CD4-positive, alpha-beta T cell treated with Interleukin-2 at 100 ng/mL for 4 hours (primary cell): ENCODE measurements at regions not wholly inside any gene's neighbourhood (a gene's known extent, or its start where the extent isn't known, plus 50 kb on each side); places are given as distances from the start of the nearest gene placed in this dataset.
"Not testable (repeated sequence)": the region's sequence is repeated elsewhere in the genome, so short reads cannot be mapped to it uniquely, and the experiment has no call there.

Source experiments
- DNase-seq: peaks from one replicate; pipeline ENCODE4 v3.0.0-alpha.2; 2020; ENCODE audit warnings: low spot score

DNA sequence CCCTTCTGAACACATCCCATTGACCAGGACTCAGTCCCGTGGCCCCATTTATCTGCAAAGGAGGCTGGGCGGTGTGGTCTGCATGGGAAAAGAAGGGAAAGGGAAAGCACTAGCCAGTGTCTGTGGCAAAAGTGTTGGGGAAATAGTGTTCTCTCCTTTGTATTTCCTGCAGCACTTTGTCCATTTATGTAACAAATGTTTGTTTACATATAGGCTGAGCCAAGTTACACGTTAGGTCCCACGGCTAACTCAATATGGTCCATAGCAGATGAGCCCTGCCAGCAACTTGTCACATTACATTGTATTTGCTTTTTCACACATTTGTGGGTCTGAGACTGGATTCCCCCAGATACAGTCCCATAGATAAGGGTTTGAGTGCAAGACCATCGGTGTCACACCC is 260.5 kb downstream of the MSX2 start:
- DNase-seq, result no peak

DNA sequence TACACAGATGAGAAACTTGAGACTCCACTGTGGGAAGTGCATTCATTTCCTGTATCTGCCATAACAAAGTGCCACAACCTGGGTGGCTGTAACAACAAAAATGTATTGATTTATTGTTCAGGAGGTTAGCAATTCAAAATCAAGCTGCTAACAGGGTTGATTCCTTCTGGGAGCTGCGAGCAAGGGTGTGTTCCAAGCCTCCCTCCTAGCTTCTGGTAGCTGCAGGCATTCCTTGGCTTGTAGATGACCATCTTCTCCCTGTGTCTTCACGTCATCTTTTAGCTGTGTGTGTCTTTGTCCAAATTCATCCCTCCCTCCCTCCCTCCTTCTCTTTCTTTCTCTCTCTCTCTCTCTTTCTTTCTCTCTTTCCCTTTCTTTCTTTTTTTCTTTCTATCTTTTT is 258.1 kb downstream of the MSX2 start:
- DNase-seq, result no peak

DNA sequence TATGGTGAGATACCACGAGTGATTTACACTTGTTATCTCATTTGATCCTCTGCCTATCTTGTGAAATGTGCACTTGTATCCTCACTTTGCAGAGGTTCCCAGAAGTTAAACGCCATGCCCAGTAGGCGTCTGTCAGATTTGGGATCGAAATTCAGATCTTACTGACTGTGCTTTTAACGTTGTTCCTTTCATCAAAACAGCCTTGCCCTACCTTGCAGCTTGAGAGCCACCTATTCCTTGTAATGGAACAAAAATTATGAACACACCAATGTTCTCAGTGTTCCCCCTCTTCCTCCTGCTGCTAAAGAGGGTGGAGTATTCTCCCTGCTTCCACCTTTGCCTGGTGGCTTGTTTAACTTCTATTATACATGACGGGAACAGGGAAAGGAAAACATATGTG is 257.0 kb downstream of the MSX2 start:
- DNase-seq, result no peak

DNA sequence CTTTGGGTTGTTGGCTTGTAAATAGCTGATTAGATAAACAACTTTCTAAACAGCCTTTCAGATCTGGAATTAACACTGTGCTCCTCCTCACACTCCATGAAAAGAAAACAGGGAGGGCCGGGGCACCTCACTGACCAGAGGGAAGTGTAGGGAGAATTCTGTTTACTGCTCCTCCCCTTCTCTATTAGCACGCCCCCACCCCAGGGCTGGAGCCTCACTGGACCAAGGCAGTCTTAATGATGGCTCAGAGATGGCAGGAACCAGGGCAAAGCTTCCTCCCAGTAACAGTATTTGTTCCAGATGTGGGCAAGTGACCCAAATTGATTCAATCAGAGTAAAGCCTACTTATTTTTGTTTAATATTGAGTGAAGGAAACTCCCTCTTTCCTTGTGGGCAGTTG is 256.6 kb downstream of the MSX2 start:
- no peak for DNase-seq

DNA sequence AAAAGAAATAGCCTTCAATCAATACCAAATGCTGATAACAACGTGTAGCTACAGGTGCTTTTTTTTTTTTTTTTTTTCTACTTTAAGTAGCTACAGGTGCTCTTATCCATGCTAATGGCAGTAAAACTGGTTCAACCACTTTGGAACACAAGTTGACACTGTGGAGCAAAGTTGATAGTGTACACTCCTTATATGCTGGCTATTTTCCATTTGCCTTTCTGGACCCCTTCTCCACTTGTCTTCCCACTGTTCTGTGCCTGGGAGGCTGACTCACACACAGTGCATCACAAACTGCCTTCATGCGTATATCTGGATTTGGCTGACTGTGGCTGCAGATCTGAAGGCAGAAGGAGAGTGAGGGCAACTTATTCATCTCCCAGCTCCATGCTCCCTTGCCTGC is 247.9 kb downstream of the MSX2 start:
- DNase-seq, result no peak

DNA sequence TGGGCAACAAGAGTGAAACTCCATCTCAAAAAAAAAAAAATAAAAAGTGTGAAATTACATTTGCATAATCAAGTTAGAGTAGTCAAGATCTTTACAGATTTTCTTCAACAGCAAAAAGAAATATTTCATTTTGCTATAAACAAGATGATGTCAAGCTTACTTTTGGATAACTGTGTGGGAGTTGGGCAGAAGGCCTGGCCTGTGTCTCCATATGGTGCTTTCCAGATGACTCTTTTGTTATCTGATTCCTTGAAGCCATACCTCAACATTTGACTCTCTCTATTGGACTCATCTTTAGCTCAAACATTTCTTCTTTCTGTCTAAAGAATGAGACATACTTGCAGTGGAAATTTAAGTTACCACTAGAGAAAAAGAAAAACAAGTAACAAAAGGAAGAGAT is 246.8 kb downstream of the MSX2 start:
- DNase-seq, result no peak

DNA sequence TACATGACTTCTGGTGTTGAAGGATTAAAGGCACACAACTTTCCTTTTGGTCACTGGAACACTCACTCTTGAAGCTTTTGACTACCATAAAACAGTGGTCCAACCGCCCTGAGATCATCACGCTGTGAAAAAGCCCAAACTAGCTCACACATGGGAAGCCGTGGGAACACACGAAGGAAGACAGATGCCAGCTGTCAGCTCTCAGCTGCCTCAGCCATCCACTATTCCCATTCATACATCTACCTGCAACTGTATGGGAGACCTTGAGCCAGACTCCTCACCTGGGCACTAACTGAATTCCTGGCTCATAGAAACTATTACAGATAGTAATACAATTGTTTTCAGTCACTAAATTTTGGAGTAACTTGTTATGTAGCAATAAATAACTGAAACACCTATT is 246.1 kb downstream of the MSX2 start:
- DNase-seq, result no peak

DNA sequence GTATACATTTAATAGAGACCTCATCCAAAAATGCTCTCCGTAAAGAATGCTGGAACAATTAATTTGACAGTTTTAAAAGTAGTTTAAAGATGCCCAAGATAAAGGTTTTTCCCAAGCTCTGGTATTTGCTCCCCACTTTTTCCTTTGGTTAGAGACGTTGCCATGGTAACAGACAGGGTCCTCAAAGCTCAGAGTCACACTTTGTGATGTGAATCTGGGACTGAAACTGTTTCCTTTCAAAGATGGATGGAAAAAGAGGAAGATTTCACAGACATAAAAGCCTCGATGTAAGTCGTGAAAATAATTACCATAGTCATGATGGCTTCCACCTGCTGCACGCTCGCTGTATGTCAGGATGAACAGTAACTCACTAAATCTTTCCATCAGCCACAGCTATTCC is 229.5 kb downstream of the MSX2 start:
- DNase-seq, result no peak

DNA sequence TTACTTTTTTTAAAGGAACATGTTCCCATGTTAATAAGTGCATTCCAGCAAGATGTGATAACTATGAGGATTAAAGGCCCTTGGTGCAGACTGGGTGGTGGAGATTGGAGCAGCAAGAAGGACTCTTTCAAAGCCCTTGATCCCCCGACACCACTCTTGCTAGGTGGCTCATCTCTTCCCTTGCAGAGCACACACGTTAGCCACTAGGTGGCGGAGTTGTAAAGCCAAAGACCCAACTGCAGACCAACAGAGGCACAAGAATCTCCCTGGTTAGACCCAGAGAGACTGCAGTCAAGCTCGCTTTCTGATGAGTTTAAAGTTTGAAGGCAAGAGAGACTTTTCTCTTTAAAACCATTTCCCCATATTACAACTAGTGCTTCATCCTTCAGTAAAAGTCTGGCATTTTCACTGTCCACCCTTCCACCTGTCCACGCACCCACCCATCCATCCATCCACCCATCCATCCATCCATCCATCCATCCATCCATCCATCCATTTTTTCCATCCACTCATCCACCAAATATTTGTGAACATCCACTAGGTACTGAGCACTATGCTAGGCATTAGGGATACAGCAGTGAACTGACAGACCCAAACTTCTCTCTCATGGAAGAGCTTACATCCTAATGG is 226.9 kb downstream of the MSX2 start:
- DNase-seq, result peak; percentile 48

DNA sequence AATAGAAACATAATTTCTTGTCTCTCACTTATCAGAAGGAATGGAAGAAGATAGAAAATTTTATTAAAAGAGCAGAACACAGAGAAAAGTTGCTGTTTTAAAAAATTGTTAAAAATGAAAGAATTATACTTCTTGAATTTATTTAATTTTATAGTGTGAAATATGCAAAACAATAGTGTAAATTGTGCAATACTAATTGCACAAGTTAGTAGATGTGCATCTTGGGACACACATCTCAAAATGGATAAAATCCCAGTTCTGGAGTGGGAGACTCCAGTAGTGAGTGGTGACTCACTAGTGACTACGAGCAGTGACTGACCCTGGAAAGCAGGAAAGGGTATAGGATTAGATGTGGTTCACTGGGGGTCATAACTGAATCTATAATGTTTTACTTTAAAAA is 223.2 kb downstream of the MSX2 start:
- no peak for DNase-seq

DNA sequence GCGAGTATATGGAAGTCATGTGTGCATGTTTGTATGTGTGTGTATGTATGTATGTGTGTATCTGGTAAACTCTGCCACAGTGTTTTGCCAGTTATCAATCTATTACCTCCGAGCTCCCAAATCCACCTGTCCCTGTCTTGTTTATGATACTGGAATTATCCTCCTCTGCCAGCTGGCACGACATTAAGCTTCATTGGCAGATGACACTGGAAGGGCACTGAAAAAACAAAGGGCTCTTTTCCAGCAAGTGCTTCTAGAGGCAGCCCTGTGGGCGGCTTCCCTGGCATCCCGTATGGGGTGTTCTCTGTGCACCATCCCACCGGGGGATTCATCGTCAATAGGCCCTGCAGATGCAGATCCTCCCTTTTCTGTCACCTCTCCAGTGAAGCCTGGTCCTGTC is 221.5 kb downstream of the MSX2 start:
- DNase-seq, result no peak

DNA sequence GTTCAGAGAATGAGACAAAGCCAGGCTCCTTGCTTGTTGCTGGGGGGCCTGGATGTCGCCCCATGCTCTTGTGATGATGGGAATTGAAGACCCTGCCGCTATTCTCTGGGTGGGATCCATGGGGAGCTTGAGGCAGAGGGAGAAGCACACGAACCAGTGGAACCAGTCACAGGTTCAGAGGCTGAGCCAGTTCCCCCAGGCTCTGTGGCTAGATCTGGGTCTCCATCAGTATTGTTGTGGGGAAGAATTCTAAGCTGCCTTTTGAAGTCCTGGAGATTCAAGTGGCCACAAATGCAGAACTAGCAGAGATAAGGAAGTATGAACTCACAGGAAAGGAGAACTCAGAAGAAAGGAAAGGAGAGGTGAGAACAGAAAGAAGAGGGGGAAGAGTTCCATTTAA is 219.4 kb downstream of the MSX2 start:
- DNase-seq, result no peak

DNA sequence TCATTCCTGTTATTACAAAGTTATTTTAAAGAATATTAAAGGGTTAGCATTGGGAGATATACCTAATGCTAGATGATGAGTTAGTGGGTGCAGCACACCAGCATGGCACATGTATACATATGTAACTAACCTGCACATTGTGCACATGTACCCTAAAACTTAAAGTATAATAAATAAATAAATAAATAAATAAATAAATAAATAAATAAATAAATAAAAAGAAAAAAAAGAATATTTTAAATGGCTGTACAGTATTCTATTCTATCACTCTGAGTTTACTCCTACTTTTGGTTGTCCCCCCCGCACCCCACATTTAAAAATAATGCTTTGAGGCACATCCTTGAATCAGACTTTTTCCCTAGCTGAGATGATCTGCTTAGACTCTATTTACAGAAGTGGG is 218.6 kb downstream of the MSX2 start:
- not testable (repeated sequence) for DNase-seq

DNA sequence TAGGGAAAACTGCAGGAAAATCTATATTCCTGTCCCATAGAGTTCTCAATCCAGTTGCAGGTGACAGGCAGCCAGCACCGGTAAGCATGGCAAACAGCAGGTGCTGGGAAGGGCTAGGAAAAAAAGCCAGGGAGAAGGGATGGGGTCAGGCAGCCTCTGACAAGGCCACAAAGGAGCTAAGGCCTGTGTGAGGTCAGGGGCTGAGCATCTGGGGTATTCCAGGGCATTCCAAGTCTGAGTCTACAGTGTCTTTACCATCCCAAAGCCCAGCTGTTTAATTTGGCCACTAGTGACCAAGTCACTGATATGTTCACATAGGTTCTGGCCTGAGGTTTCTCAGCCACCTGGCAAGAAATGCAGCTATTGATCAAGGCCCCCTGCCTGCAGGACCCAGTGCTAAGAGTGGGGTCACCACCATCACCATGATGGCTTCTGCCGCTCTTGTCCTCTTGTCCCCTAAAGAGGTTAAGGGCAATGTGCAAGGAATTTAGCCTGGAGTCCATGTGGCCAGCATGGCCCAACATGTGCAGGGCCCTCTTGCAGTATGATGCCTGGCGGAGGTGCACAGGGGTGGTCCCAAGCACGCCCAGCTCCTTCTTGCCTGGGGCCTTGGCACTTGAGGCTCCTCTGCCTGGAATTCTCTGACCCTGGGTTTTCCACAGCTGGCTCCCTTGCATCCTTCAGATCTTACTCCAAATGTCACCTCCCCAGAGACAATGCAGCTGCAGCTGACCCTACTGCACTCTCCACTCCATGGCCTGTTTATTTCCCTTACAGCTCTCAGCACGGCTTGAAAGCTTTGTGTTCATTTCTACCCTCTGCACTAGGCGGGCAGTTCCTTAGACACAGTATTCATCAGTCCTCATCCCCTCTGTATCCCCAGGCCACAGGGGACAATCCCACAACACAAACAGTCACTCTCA is 213.1 kb downstream of the MSX2 start:
- no peak for DNase-seq

DNA sequence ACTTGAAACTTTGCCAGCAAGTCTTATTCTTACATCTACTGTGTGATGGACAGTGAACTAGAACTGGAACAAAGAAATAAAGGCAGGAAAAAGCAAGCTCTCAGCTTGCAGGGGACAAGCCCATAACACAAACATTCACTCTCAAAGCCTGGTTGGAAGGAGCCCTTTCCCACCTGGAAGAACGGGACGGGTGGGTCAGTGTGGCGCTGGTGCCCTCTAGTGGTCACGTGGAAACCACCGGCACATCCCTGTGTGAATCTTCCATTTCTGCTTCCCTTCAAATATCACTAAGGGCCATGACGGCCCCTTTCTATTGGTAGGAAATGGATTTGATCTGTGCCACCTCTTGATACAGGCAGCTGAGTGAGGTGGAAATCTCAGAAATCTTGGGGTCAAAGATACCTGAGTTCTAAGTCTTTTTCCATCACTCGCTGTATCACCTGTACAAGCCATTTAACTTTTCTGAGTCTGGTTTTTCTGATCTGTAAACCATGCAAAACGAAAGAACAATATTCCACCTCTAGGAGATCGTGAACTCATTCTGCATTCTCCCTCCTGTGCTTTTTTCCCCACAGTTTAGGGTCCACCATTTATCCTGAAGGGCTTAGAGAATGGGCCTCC is 211.6 kb downstream of the MSX2 start:
- DNase-seq, result peak; percentile 24

DNA sequence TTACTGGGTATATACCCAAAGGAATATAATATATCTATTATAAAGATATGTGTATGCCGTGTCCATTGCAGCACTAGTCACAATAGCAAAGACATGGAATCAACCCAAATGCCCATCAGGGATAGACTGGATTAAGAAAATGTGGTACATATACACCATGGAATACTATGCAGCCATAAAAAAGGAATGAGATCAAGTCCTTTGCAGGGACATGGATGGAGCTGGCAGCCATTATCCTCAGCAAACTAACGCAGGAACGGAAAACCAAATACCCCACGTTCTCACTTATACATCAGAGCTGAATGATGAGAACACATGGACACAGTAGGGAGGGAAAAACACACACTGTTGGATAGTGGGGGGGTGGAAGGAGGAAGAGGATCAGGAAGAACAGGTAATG is 206.7 kb downstream of the MSX2 start:
- not testable (repeated sequence) for DNase-seq

DNA sequence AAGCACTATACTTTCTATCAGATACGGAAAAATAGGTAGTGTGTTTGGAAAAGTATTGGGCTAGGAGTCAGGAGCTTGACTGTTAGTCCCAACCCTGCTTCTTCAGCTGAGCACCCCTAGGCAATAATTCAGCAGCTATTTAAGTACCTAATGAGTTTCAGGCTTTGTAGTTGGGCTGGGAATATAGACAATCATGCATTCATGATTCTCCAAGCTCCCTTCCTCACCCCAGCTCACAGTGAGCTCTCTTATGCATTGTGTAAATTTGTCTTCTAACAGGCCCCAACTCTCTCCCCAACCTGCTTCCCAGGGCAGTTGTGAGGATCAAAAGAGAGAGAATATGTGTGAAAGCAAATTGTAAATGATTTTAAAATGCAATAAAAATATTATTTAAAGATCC is 201.2 kb downstream of the MSX2 start:
- no peak for DNase-seq

DNA sequence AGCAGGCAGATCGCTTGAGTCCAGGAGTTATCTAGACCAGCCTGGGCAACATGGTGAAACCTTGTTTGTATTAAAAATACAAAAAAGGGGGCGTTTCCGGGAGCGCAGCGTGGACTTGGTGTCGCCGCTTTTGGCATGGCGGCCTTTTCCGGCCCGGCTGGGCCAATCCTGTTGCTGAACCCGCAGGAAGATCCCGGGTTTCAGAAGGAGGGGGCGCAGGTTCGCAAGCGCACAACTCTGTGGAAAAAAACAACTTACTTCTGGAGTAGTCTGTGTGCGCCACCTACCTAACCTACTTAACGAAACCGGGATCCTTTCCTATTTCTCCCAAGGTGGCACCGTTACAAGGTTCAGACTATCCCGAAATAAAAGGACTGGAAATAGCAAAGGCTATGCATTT is 198.6 kb downstream of the MSX2 start:
- no peak for DNase-seq

DNA sequence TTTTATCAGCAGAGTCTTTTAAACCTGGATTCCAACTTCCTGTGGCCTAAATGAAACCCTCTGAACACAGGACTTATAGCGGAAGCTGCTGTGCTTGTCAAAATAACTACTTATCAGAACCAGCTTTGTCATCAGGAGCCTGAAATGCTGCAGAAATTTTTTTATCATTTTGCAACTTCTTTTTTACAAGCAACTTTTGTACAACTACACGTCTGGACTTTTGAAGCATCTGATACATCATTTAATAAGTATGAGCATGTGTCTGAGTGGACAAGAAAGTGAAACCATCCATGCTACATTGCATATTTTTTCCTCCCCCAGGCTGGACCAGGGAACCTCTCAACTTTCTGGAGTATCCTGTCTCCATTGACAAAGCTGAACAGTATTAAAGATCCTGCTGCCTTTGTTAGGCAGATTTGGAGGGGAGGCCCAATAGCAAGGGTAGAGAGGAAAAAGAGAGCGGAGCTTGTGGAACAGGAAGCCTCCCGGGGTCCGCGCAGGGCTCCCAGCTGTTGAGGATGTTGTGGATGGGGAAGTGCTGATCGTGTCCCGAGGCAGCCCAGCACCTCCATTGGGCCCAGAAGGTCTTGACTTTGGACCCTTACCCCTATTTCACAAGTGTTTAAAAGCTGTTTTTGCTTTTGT is 196.6 kb downstream of the MSX2 start:
- no peak for DNase-seq

DNA sequence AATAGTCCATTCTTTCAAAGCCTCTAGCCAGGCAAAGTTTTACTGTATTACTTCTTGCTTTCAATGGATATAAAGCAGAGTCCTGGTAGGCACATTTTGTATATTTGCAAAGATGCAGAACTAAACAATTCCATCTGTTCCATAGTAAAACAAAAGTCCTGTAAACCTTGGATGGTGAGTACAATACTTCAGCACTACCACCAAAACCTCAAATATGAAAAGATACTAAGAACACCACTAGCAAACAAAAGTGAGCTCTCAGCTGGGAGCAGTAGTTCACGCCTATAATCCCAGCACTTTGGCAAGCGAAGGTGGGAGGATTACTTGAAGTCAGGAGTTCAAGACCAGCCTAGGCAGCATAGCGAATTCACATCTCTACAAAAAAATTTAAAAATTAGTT is 195.0 kb downstream of the MSX2 start:
- DNase-seq, result no peak

DNA sequence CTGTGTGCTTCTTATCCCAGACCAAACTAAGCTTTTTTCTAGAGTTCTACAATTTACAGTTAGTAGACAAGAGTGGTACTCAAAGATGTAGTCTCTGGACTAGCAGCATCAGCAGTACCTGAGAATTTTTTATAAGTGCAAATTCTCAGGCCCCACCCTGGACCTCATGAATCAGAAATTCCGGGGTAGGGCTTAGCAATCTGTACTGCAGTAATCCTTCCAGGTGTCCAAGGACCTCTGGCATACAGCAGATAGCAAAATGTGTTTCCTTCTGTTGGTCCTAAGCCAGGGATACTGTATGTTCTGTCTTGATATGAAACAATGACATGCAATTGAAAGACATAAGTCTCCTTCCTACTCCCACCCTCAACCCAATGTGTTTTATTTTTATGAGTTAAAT is 194.3 kb downstream of the MSX2 start:
- DNase-seq, result no peak

DNA sequence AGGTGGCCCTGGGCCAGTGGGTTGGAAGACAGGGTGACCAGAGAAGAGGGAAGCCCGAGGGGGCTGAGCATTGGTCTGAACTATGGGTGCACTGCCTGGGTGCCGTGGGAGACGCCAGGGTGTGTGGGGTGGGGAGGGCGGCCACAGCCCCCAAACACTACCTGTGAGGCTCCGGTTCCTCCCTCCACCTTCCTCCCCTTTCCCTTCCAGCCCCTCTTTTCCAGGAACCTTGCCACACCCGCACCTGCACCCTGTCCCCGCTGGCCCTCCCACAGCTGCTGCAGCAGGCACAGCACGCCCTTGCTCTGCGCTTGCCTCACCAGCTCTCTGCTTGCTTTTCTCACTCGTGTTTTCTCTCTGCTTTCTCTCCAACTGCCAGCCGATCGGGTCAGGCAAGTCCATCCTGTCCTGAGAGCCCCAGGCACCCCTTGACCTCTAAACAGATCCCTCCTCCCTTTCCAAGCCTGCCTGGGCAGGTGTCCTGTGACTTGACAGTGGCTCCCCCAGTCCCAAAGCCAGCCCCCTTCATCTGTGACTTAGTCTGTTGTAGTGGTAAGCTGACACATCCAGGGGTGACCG is 193.7 kb downstream of the MSX2 start:
- DNase-seq, result no peak
